Epidermal melanocyte (primary cell): ENCODE measurements at regions not wholly inside any gene's neighbourhood (a gene's known extent, or its start where the extent isn't known, plus 50 kb on each side); places are given as distances from the start of the nearest gene placed in this dataset.

ENCODE experiments used
- DNase-seq: peaks from one replicate; pipeline ENCODE4 v3.0.0; 2011; ENCODE audit warnings: low spot score; ENCODE audit not compliant: insufficient read length

- no peak for DNase-seq
Observed at GRCh38 chr5:93886917-93887361, 145.5 kb upstream of the POU5F2 start.

- DNase-seq, result no peak
Observed at GRCh38 chr5:93886098-93886806, 144.9 kb upstream of the POU5F2 start.

GRCh38 chr5:93884254-93884653 is 142.9 kb upstream of the POU5F2 start:
- no peak for DNase-seq

GRCh38 chr5:93883459-93883858 is 142.1 kb upstream of the POU5F2 start:
- no peak for DNase-seq

GRCh38 chr5:93875693-93876092 is 134.3 kb upstream of the POU5F2 start:
- no peak for DNase-seq

- DNase-seq, result no peak
Observed at GRCh38 chr5:93874491-93874890, 133.1 kb upstream of the POU5F2 start.

- DNase-seq, result no peak
Observed at GRCh38 chr5:93874080-93874479, 132.7 kb upstream of the POU5F2 start.

- DNase-seq, result no peak
Observed at GRCh38 chr5:93873211-93873736, 131.9 kb upstream of the POU5F2 start.

- no peak for DNase-seq
Observed at GRCh38 chr5:93870649-93871048, 129.2 kb upstream of the POU5F2 start.

GRCh38 chr5:93868851-93869250 is 127.5 kb upstream of the POU5F2 start:
- no peak for DNase-seq

- no peak for DNase-seq
Observed at GRCh38 chr5:93850311-93850710, 108.9 kb upstream of the POU5F2 start.

- no peak for DNase-seq
Observed at GRCh38 chr5:93845376-93845775, 104.0 kb upstream of the POU5F2 start.

GRCh38 chr5:93831449-93831848 is 90.0 kb upstream of the POU5F2 start:
- DNase-seq, result peak; percentile 21

GRCh38 chr5:93830893-93831292 is 89.5 kb upstream of the POU5F2 start:
- no peak for DNase-seq

GRCh38 chr5:93829346-93829745 is 87.9 kb upstream of the POU5F2 start:
- DNase-seq, result no peak

- no peak for DNase-seq
Observed at GRCh38 chr5:93821891-93822415, 80.6 kb upstream of the POU5F2 start.

- no peak for DNase-seq
Observed at GRCh38 chr5:93819668-93820067, 78.3 kb upstream of the POU5F2 start.

GRCh38 chr5:93810780-93811179 is 69.4 kb upstream of the POU5F2 start:
- no peak for DNase-seq

- DNase-seq, result no peak
Observed at GRCh38 chr5:93809430-93809829, 68.0 kb upstream of the POU5F2 start.

GRCh38 chr5:93807846-93808245 is 66.4 kb upstream of the POU5F2 start:
- no peak for DNase-seq

- DNase-seq, result no peak
Observed at GRCh38 chr5:93805616-93806379, 64.4 kb upstream of the POU5F2 start.
